ENCODE measurements at regions not wholly inside any gene's neighbourhood (a gene's known extent, or its start where the extent isn't known, plus 50 kb on each side); places are given as distances from the start of the nearest gene placed in this dataset.

DNA sequence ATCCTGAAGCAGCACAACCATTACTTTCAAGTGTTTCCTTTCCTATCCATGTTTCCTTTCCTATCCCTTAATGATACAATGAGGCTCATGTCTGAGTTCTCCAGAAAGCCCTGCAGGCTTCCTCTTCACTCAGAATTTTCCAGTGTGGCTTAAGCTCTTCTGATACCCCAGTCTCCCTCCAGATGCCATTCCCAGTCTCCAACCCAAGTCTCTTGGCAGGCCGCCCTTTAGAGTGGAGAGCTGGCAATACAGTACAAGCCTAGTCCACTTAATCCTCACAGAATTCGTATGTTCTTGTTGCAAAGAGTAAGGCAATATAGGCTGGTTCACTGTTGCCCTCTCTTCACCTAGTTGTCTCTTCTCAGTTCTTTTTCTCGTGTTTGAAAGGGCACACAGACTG, 503.9 kb upstream of the MDFIC2 start:
- DNase-seq (ENCODE audit: low spot score) = no peak
- H3K27me3 ChIP-seq (replicated peaks; ENCODE audit: insufficient read depth, low read depth, low read length, poor library complexity) = no peaks in the 10 kb centered on the region
- TF ChIP-seq CTCF (conservative IDR thresholded peaks at IDR 0.05; ENCODE audit: low read depth, low read length) (no peak), EZH2 (IDR thresholded peaks at IDR 0.05; ENCODE audit: borderline replicate concordance, low read depth, low read length, poor library complexity, severe bottlenecking) (no peak)
- intact Hi-C loops (cut with micrococcal nuclease; ENCODE audit: unreplicated experiment) = no loop called here
- H3K27ac ChIP-seq (ENCODE audit: low read depth, low read length, poor library complexity, severe bottlenecking) = no peak overlapping the region
- no TSS peak for BruUV-seq (replicated peaks)
- CTCF ChIA-PET = no interaction called here
- H3K36me3 ChIP-seq (ENCODE audit: insufficient read depth, low read length, poor library complexity, severe bottlenecking) = no peaks in the 10 kb centered on the region
- H3K4me3 ChIP-seq (ENCODE audit: low read depth, low read length, poor library complexity, severe bottlenecking) = no peak overlapping the region
- POLR2A ChIA-PET (ENCODE audit: low non-redundant PET) = no interaction called here
- H3K9me3 ChIP-seq (ENCODE audit: low read depth, low read length, poor library complexity, severe bottlenecking) = no peaks in the 10 kb centered on the region
- H3K4me1 ChIP-seq (ENCODE audit: insufficient read depth, low read length, poor library complexity, severe bottlenecking) = no peaks in the 10 kb centered on the region

- H3K4me3 ChIP-seq (ENCODE audit: low read depth, low read length, poor library complexity, severe bottlenecking) = no peak overlapping the region
- ChIA-PET CTCF (no interaction called here), POLR2A (ENCODE audit: low non-redundant PET) (no interaction called here)
- no peaks in the 10 kb centered on the region for H3K4me1 ChIP-seq (ENCODE audit: insufficient read depth, low read length, poor library complexity, severe bottlenecking)
- TF ChIP-seq EZH2 (IDR thresholded peaks at IDR 0.05; ENCODE audit: borderline replicate concordance, low read depth, low read length, poor library complexity, severe bottlenecking) (no peak), CTCF (conservative IDR thresholded peaks at IDR 0.05; ENCODE audit: low read depth, low read length) (no peak)
- no peaks in the 10 kb centered on the region for H3K9me3 ChIP-seq (ENCODE audit: low read depth, low read length, poor library complexity, severe bottlenecking)
- H3K36me3 ChIP-seq (ENCODE audit: insufficient read depth, low read length, poor library complexity, severe bottlenecking) = no peaks in the 10 kb centered on the region
- no peak for DNase-seq (ENCODE audit: low spot score)
- H3K27ac ChIP-seq (ENCODE audit: low read depth, low read length, poor library complexity, severe bottlenecking) = no peak overlapping the region
- intact Hi-C loops (cut with micrococcal nuclease; ENCODE audit: unreplicated experiment) = no loop called here
- no TSS peak for BruUV-seq (replicated peaks)
- H3K27me3 ChIP-seq (replicated peaks; ENCODE audit: insufficient read depth, low read depth, low read length, poor library complexity) = no peaks in the 10 kb centered on the region
These were observed 503.4 kb upstream of the MDFIC2 start for GRCh38 chr3:70815817-70816216.

GRCh38 chr3:70813311-70813710, 500.9 kb upstream of the MDFIC2 start:
- H3K27ac ChIP-seq (ENCODE audit: low read depth, low read length, poor library complexity, severe bottlenecking) = no peak overlapping the region
- no peak for TF ChIP-seq CTCF (conservative IDR thresholded peaks at IDR 0.05; ENCODE audit: low read depth, low read length)
- TF ChIP-seq EZH2 (IDR thresholded peaks at IDR 0.05; ENCODE audit: borderline replicate concordance, low read depth, low read length, poor library complexity, severe bottlenecking) = no peak
- no peaks in the 10 kb centered on the region for H3K9me3 ChIP-seq (ENCODE audit: low read depth, low read length, poor library complexity, severe bottlenecking)
- no peak overlapping the region for H3K4me3 ChIP-seq (ENCODE audit: low read depth, low read length, poor library complexity, severe bottlenecking)
- no peak for DNase-seq (ENCODE audit: low spot score)
- ChIA-PET CTCF (no interaction called here), POLR2A (ENCODE audit: low non-redundant PET) (no interaction called here)
- no TSS peak for BruUV-seq (replicated peaks)
- H3K4me1 ChIP-seq (ENCODE audit: insufficient read depth, low read length, poor library complexity, severe bottlenecking) = no peaks in the 10 kb centered on the region
- intact Hi-C loops (cut with micrococcal nuclease; ENCODE audit: unreplicated experiment) = no loop called here
- H3K27me3 ChIP-seq (replicated peaks; ENCODE audit: insufficient read depth, low read depth, low read length, poor library complexity) = no peaks in the 10 kb centered on the region
- H3K36me3 ChIP-seq (ENCODE audit: insufficient read depth, low read length, poor library complexity, severe bottlenecking) = no peaks in the 10 kb centered on the region
